ENCODE measurements at regions not wholly inside any gene's neighbourhood (a gene's known extent, or its start where the extent isn't known, plus 50 kb on each side); places are given as distances from the start of the nearest gene placed in this dataset.

GRCh38 chr2:219907011-219907365 lies 279.6 kb downstream of the SLC4A3 start:
- no peak for TF ChIP-seq FOXM1 (IDR thresholded peaks at IDR 0.05; ENCODE audit: borderline replicate concordance)
- TF ChIP-seq HDGF (IDR thresholded peaks at IDR 0.05; ENCODE audit: borderline replicate concordance): no peak
- no peak for TF ChIP-seq BHLHE40 (IDR thresholded peaks at IDR 0.05; ENCODE audit: borderline replicate concordance)
- no peak for TF ChIP-seq FOXA1 (IDR thresholded peaks at IDR 0.05)
- TF ChIP-seq TARDBP (IDR thresholded peaks at IDR 0.05): no peak

Data from HEK293T (cell line).